ENCODE measurements at regions not wholly inside any gene's neighbourhood (a gene's known extent, or its start where the extent isn't known, plus 50 kb on each side); places are given as distances from the start of the nearest gene placed in this dataset.

DNA sequence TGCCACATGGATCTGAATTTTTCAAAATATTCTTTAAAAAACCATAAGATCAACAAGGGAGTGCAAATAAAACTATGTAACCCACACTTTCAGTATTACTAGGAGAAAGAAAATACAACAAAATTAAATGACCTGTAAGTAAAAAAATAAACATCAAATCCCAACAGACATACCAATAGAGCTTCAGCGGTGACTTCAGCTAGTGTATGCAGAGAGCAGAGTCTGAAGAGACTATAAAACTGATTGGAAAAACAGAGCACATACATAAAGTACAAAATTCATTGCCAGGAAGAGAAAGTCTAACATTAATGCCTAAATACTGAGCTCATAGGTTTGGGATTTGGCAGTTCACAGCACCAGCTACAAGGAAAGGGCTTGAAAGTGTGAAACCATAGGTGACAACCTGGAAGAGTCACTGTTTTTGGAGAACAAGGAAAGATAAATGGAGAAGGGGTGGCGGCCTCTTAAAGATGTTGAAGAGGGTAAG lies 291.1 kb downstream of the LMO7 start:
- FAIRE-seq, result no peak

GRCh38 chr13:75920536-75920935 lies 284.4 kb downstream of the LMO7 start:
- Histone ChIP-seq H3K4me3 (ENCODE audit: low read depth, low read length) (no peak overlapping the region), H3K27me3 (ENCODE audit: control insufficient read depth, insufficient read depth, low read length) (no peaks in the 10 kb centered on the region), H3K36me3 (ENCODE audit: control insufficient read depth, insufficient read depth, low read length) (no peaks in the 10 kb centered on the region)
- DNase-seq (ENCODE audit: low read depth), result no peak
- no peak for TF ChIP-seq CTCF (IDR thresholded peaks at IDR 0.05; ENCODE audit: insufficient read depth, low read length, severe bottlenecking)
- FAIRE-seq, result no peak

More for the DNA sequence above, 291.1 kb downstream of the LMO7 start:
- Histone ChIP-seq H3K27me3 (ENCODE audit: control insufficient read depth, insufficient read depth, low read length) (no peaks in the 10 kb centered on the region), H3K36me3 (ENCODE audit: control insufficient read depth, insufficient read depth, low read length) (no peaks in the 10 kb centered on the region), H3K4me3 (ENCODE audit: low read depth, low read length) (no peak overlapping the region)
- no peak for DNase-seq (ENCODE audit: low read depth)
- TF ChIP-seq CTCF (IDR thresholded peaks at IDR 0.05; ENCODE audit: insufficient read depth, low read length, severe bottlenecking), result no peak

DNA sequence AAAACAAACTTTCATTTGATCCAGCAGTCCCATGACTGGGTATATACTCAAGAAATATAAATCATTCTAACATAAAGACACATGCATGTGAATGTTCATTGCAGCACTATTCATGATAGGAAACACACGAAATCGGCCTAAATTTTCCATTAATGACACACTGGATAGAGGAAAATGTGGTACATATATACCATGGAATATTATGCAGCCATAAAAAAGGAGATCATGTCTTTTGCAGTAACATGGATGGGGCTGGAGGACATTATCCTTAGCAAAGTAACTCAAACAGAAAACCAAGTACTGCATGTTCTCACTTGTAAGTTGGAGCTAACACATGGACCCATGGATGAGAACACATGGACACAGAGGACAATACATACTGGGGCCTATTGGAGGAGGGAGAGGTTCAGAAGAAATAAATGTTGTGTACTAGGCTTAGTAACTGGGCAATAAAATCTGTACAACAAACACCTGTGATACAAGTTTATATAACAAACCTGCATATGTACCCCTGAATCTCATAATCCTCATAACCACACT lies 283.6 kb downstream of the LMO7 start:
- no peaks in the 10 kb centered on the region for H3K27me3 ChIP-seq (ENCODE audit: control insufficient read depth, insufficient read depth, low read length)
- FAIRE-seq (no peak), DNase-seq (ENCODE audit: low read depth) (no peak)
- no peaks in the 10 kb centered on the region for H3K36me3 ChIP-seq (ENCODE audit: control insufficient read depth, insufficient read depth, low read length)
- TF ChIP-seq CTCF (IDR thresholded peaks at IDR 0.05; ENCODE audit: insufficient read depth, low read length, severe bottlenecking), result no peak
- H3K4me3 ChIP-seq (ENCODE audit: low read depth, low read length), result no peak overlapping the region

DNA sequence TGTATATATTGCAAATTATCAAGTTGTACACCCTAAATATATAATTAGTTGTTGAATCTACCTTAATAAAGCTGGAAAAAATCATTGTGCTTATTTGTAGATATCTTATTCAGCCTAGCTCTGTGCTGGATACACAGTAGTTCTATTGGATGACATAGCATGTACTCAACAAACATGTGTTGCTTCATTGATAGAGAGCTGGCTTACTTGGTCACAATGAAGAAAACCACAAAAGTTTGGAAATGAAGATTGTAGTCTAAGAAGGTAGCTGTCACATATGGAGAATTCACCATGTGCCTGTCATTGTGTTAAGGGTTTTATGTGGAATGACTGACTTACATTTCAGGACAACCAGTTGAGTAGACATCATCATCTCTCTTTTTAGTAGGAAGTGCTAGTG lies 278.9 kb downstream of the LMO7 start:
- H3K4me3 ChIP-seq (ENCODE audit: low read depth, low read length), result no peak overlapping the region
- no peaks in the 10 kb centered on the region for H3K27me3 ChIP-seq (ENCODE audit: control insufficient read depth, insufficient read depth, low read length)
- no peak for FAIRE-seq
- no peak for DNase-seq (ENCODE audit: low read depth)
- no peak for TF ChIP-seq CTCF (IDR thresholded peaks at IDR 0.05; ENCODE audit: insufficient read depth, low read length, severe bottlenecking)
- no peaks in the 10 kb centered on the region for H3K36me3 ChIP-seq (ENCODE audit: control insufficient read depth, insufficient read depth, low read length)

DNA sequence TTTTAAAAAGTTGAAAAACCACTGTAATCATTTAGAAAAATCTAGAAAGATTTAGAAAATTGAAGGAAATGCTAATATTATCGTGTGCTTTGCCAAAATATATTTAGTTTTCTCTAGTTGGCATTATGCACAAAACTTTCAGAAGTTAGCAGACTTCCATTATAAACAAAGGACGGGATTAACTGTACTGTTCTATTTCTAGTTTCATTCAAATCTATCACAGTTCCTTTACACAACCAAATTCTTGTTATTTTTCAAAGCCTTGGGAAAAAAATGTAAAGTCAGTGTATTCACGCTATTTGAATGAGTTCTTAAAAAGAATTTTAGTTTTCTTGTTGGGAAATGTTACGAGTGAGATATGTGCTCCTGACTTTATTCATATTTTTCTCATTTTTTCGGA lies 277.8 kb downstream of the LMO7 start:
- no peak for TF ChIP-seq CTCF (IDR thresholded peaks at IDR 0.05; ENCODE audit: insufficient read depth, low read length, severe bottlenecking)
- Histone ChIP-seq H3K36me3 (ENCODE audit: control insufficient read depth, insufficient read depth, low read length) (no peaks in the 10 kb centered on the region), H3K27me3 (ENCODE audit: control insufficient read depth, insufficient read depth, low read length) (no peaks in the 10 kb centered on the region), H3K4me3 (ENCODE audit: low read depth, low read length) (no peak overlapping the region)
- no peak for DNase-seq (ENCODE audit: low read depth)
- no peak for FAIRE-seq

DNA sequence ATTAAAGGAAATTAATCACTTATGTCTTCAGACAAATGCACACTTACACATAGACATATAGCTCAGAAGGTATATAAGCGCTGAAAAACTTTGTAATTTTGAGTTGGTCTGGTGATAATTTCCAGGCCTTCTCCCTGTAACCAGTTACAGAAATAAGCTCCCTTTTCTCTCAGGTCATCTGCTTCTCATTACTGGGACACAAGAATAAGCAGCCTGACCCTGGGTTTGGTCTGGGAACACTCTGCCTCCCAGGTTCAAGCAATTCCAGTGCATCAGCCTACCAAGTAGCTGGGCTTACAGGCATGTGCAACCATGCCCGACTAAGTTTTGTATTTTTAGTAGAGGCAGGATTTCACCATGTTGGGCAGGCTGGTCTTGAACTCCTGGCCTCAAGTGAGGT lies 274.5 kb downstream of the LMO7 start:
- Histone ChIP-seq H3K36me3 (ENCODE audit: control insufficient read depth, insufficient read depth, low read length) (no peaks in the 10 kb centered on the region), H3K4me3 (ENCODE audit: low read depth, low read length) (no peak overlapping the region), H3K27me3 (ENCODE audit: control insufficient read depth, insufficient read depth, low read length) (no peaks in the 10 kb centered on the region)
- FAIRE-seq, result no peak
- DNase-seq (ENCODE audit: low read depth), result no peak
- no peak for TF ChIP-seq CTCF (IDR thresholded peaks at IDR 0.05; ENCODE audit: insufficient read depth, low read length, severe bottlenecking)

Data from bronchial epithelial cell (primary cell).